ENCODE measurements at regions not wholly inside any gene's neighbourhood (a gene's known extent, or its start where the extent isn't known, plus 50 kb on each side); places are given as distances from the start of the nearest gene placed in this dataset.

DNA sequence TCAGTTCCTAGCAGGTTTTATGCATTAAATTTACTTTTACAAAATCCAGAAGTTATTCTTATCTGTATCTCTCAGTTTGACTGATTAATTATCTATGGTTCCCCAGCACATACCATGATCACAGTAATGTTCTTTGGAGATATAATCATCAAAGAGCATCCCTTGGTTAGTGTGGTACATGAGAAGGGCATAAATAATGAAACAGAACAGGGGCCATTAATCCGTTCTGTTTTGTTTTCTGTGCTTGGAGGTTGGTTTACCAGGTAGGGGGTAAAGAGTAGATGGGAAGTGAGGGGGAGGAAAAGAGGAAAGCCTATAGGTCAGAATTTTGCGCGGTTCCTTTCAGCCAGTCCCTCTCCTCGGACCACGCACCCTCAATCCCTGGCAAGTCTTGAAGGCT, 718.7 kb upstream of the TENM3 start:
- no peak for TF ChIP-seq EZH2 (IDR thresholded peaks at IDR 0.05; ENCODE audit: insufficient read depth, low read length)
- TF ChIP-seq, protein P1, sequence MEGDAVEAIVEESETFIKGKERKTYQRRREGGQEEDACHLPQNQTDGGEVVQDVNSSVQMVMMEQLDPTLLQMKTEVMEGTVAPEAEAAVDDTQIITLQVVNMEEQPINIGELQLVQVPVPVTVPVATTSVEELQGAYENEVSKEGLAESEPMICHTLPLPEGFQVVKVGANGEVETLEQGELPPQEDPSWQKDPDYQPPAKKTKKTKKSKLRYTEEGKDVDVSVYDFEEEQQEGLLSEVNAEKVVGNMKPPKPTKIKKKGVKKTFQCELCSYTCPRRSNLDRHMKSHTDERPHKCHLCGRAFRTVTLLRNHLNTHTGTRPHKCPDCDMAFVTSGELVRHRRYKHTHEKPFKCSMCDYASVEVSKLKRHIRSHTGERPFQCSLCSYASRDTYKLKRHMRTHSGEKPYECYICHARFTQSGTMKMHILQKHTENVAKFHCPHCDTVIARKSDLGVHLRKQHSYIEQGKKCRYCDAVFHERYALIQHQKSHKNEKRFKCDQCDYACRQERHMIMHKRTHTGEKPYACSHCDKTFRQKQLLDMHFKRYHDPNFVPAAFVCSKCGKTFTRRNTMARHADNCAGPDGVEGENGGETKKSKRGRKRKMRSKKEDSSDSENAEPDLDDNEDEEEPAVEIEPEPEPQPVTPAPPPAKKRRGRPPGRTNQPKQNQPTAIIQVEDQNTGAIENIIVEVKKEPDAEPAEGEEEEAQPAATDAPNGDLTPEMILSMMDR (IDR thresholded peaks at IDR 0.05; ENCODE audit: insufficient read depth, low read depth, low read length) = no peak
